ENCODE measurements at regions not wholly inside any gene's neighbourhood (a gene's known extent, or its start where the extent isn't known, plus 50 kb on each side); places are given as distances from the start of the nearest gene placed in this dataset.
"Not testable (repeated sequence)": the region's sequence is repeated elsewhere in the genome, so short reads cannot be mapped to it uniquely, and the experiment has no call there.

DNA sequence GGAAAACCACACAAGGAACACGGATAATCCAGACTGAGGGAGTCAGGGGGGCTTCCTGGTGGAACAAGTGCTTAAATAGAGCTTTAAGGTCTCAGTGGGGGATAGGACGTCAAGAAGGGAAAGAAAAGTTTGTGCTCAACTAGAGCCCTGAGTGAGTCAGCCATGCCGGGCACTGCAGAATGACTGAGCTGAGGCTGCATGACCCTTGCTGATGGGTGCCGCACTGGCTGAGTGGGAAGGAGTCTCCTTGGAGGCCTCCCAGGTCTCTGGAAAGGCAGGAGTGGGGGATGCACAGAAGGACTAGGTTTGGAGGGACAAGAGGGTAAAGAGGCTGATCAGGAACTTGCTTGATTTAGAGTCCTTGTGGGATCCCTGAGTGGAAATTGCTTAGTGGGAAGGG lies 150.3 kb downstream of the RPLP1 start:
- DNase-seq (ENCODE audit: low read depth): no peak

DNA sequence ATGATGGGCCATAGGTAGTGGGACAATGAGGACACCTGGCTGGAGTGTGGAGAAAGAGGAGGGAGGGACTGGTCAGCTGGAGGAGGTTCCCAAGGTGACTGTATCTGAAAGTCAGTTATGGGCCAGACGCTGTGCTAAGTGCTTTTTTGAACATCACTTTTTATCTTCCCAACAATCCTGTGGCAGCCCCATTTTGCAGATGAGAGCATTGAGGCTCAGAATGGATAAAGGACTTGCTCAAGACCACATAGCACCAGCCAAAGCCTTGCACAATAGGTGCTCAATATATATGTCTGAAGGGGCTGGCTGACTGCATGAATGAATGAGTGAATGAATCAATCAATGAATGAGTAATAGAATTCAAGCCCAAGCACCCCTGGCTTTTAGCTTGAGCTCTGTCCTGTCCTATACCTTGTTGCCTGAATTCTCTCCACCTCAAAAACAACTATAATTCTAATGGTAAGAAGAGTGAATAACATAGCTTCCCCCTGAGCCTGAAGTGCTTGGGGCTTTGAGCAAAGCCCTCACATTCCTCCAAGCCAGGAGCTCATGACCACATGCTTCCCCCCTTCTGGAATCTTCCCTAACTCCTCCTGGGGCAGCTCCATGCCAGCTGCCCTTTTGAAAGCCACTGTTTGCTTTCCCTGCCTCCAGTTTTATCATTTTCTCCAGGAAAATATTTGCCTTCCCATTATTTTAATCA lies 150.9 kb downstream of the RPLP1 start:
- DNase-seq (ENCODE audit: low read depth): no peak

DNA sequence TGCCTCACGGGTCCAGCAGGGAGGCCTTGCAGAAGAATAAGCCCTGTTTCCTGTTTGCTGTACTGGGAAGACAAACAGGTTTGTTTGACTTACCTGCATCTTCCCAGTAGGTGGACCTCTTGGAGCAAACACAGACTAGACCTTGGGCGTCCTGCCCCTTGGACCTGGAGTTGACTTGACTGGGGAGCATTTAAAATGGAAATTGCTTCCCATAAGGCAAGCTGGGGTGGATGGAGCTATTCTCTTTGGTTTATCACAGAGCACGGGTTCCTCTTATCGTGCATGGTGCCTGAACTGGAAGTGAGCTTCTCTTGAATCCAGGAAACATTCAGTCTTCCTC lies 151.4 kb downstream of the RPLP1 start:
- DNase-seq (ENCODE audit: low read depth): no peak

DNA sequence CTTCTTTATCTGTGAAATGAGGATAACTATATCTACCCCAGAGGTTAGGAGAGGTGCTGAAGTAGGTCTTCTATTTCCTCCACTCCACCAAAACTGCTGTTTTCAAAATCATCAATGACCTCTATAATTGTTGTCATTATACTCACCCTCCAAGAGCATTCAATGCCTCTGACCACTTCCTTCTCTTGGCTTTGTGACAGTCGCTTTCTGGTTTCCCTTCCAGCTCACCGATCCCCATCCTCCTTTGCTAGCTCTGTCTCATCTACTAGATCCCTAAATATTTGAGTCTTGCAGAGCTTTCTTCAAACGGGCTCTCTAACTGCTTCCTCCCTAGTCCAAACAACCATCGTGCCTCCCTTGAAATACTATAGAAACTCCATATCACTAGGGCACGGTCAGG lies 153.5 kb downstream of the RPLP1 start:
- no peak for DNase-seq (ENCODE audit: low read depth)

DNA sequence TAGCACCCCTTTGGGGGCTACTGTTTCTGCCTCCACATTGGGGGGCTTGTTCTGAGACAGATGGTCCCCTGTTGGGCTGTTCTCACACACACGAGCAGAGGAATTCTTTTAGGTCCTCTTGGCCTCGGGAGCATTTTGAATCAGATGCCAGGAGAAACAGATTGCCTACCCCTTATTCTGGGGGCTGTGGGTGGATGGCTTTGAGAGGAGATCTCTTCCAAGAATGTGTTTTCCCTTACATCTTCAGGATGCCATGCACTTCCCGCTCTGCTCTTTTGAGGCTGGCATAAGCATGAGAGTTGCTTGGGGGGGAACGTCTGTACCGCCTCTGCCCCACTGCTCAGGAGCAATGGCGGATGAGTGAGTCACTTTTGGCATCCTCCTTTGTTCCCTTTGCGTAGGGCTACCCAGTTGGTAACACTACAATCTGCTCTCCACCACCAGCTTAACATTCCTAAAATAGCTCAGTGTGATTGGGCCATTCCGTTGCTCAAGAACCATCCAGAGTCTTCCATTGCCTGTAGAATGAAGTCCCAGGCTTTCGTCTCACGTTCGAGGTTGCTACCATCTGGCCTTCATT lies 154.4 kb downstream of the RPLP1 start:
- no peak for DNase-seq (ENCODE audit: low read depth)

DNA sequence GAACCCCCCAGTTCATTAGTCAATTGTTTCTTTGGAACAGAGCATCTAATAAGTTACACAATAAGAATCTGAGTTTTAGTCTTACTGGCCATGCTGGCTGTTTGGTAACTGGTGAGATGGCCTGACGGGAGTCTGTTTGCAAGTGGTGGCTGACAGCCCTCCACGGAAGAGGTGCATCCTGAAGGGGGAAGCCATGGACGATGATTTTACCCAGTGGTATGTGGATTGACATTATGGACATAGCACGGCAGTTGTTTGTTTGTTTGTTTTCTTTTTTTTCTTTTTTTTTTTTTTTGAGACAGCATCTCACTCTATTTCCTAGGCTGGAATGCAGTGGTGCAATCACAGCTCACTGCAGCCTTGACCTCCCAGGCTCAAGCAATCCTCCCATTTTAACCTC lies 156.0 kb downstream of the RPLP1 start:
- no peak for DNase-seq (ENCODE audit: low read depth)

DNA sequence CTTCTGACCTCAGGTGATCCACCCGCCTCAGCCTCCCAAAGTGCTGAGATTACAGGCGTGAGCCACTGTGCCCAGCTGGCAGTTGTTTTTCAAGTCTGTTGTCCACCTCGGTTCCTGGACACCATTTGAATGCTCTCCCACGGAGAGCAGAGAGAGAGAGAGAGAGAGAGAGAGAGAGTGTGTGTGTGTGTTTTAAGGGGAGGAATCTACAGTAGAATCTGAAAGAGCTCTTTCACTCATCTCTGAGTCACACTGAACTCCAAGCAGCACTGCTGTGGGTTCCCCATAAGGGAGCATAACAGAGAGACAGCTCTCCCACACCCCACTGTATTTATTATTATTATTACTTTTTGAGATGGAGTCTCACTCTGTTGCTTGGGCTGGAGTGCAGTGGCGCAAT lies 156.6 kb downstream of the RPLP1 start:
- DNase-seq (ENCODE audit: low read depth): no peak

DNA sequence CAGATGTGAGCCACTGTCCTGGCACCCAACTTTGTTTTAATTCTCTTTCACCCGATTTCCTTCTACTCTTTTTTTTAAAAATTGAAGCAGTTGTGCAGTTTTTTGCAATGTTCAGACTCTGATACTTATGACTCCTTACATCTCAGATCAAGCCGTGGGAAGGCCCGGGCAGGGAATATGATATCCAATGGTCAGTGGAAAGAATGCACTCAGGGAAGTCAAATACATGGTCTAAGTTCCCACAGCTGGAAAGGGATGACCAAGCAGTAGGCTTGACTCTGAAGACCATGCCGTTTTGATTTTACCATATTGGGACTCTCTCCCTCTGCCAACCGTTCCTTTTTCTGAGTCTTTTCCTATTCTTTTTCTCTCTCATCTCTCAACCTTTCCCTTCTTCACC lies 157.2 kb downstream of the RPLP1 start:
- DNase-seq (ENCODE audit: low read depth): no peak

DNA sequence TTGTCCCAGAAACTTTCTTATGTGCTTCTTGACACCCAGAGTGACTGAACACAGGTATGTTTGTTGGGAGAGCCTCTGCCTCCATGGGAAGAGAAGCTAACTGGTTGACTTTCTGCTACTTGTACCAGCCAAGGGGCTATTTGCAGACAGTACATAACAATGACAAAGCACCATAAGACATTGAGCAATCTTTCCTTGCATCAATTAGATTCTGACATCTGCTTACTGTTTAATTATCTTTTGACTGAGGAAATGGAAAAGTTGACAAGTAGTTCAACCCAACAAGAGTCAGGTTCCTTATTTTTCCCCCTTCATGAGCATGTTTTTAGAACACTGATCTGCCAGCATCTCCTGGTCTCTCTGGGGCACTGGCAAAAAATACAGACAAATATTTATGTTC lies 157.7 kb downstream of the RPLP1 start:
- no peak for DNase-seq (ENCODE audit: low read depth)

DNA sequence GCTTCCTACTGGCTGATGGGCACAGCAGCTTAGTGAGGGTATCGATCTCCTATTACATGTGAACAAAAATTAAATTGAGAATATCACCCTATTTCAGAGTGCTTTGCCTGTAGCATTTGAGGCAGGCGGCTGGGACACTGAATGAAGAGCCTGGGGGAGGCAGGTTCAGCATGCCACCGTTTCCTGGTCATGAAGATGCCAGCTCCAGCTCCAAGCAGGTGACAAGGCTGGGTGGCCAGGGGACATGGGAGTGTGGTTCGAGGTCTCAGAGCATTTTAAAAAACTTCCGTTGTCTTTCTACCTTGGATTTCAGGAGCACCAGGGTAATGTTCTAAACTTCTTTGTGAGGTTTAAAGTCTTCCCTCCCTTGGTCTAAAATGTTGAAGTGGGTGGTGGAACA lies 158.2 kb downstream of the RPLP1 start:
- DNase-seq (ENCODE audit: low read depth): no peak

DNA sequence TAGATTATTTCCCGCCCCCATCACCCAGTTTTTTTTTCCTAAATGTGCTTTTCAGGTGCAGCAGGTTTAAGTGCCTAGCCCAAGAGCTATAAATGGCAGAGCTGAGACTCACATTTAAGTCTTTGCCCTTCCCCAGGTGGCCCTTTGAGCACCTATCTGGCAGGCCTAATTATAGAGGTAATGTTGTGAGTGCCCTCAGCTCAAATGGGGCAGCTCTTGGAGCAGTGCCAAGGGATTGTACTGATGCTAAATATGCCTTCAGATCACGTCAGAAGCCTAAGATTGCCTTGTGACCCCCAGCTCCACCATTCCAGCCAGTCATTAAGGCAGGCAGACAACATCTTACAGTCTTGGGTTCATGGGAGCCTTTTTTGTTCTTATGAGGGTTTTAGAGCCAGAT lies 159.5 kb downstream of the RPLP1 start:
- no peak for DNase-seq (ENCODE audit: low read depth)

DNA sequence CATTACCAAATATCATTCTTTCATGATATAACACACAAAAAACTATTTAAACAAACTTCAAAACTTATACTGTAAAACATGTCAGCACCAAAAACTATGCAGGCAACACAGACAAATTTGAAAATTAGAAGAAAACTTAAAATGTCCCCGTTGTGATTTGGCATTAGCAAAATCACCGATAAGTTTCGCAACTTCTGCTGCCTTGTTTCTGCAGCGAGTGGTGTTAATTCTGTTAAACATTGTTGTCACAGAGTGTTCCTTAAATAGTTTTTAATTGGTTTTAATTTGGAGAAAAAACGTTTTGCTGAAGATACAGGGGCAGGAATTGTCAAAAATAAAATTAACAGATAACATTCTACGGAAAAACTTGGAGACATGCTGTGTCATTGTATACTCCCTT lies 160.6 kb downstream of the RPLP1 start:
- DNase-seq (ENCODE audit: low read depth): no peak

DNA sequence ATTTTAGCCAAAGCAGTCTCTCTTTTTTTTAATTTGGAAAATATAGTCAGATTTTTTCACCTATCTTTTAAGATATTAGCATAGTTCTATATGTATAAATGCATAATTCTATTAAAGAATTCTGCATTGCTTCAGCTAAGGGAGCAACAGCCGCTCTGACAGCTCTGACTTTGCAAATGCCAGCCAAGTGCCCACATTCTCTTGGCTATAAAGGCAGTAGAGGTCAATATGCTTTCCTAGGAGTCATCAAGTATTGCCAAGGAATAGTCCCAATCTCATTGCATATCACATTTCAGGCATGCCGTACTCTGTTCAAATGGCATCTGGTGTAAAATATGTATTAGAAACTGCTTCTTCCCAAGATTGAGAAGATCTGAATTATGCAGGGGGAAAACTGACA lies 161.4 kb downstream of the RPLP1 start:
- no peak for DNase-seq (ENCODE audit: low read depth)

DNA sequence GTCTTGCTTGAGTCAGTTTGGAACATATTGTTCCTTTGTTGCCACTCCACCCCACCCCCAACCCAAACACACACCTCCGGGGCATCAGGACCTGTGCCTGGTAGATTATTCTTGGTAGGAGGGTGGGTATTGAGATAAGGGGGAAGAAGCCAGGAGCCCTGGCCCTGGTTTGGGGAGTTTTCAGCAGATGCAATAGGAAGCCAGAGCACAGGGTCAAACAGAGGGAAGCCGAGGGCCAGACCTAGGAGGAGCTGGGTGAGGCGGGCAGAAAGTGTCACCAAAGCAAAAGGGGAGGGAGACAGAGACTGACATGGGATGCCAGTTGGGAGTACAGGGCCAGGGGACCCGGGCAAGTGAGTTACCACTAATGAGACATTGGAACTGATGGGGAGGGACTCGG lies 163.1 kb downstream of the RPLP1 start:
- DNase-seq (ENCODE audit: low read depth): no peak

DNA sequence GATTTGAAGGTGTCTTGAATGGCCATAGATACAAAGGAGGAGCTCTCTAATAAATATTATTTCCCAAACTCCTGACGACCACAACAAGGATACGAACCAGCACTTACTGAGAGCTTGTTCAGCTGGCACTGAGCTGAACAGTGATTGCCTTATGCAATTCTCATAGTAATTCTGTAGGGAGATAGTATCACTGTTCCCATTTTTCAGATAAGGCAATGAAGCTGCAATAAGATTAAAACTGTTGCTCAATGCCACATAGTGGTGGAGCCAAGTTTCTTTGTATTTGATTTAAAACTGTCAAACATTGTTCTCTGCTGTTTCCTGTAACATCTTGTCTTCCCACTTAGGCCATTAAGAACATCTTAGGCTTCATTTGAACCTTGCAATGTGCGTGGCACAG lies 163.9 kb downstream of the RPLP1 start:
- no peak for DNase-seq (ENCODE audit: low read depth)

DNA sequence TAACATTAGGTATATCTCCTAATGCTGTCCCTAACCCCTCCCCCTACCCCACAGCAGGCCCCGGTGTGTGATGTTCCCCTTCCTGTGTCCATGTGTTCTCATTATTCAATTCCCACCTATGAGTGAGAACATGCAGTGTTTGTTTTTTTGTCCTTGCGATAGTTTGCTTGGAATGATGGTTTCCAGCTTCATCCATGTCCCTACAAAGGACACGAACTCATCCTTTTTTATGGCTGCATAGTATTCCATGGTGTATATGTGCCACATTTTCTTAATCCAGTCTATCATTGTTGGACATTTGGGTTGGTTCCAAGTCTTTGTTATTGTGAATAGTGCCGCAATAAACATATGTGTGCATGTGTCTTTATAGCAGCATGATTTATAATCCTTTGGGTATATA lies 164.5 kb downstream of the RPLP1 start:
- not testable (repeated sequence) for DNase-seq (ENCODE audit: low read depth)

DNA sequence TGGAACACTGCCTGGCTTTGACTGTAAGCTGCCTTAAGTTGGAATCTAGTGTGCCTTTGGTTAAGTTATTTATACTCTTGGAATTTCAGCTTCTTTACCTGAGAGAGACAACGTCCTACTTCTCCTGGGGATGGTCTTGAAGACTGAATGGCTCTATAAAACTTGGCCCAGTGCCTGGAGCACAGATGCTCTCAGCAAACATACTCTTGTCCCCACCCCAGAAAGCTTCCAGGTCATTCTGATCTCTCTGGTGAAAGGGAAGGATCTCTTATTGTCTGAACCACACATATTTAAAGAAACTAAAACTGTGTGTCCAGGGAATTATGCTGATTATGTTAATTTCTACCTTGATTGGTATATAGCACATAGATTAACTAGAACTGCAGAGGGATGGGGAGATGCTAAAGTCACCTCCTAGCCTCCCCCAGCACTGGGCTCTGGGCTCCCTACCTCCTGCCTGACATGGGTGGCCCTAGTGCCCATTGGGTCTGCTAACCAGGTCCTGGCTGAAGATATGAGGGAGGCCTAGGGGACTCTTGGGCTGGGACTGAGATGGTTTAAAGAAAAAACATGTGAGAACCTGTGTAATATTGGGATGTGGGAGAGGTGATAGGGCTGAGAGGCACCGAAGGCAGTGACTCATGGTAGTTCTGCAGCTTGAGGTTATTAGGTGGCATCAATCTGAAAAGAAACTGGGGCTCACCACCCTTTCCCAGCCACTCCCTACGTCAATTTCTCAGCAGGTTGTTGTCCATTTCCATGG lies 171.0 kb downstream of the RPLP1 start:
- no peak for DNase-seq (ENCODE audit: low read depth)

DNA sequence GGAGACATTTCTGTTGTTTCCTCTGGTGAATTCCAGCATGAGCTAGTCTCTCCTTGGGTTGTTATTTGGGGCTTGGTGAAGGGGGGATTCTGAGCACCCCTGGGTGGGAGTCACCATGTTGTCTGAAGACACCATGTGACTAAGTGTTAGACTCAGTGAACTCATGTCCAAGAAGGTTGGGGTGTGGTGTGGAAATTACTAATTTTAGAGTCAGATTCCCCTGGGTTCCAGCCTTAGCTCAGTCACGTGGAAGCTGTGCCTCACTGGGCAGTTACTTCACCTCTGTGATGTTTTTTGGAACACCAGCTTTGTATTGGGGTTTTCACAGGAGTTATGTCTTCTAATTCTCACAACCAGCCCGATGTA lies 171.5 kb downstream of the RPLP1 start:
- DNase-seq (ENCODE audit: low read depth): no peak

DNA sequence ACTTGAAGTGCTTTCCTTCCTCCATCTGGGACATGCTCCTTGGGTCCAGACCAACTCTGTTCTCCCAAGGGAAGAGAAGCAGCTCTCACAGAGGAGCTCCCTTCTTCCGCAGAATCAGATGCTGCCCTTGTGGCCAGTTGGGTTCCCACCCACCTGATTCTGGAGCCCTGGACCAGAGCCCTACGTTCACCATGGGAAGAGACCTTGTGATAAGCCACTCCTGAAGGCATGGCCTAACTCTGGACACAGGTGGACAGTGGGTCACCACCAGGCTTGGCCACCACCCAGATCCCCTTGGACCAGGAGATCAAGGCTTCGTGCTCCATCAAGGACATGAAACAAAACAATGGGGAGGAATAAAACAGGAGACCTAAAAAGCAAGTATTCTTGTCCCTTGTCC lies 172.2 kb downstream of the RPLP1 start:
- no peak for DNase-seq (ENCODE audit: low read depth)

DNA sequence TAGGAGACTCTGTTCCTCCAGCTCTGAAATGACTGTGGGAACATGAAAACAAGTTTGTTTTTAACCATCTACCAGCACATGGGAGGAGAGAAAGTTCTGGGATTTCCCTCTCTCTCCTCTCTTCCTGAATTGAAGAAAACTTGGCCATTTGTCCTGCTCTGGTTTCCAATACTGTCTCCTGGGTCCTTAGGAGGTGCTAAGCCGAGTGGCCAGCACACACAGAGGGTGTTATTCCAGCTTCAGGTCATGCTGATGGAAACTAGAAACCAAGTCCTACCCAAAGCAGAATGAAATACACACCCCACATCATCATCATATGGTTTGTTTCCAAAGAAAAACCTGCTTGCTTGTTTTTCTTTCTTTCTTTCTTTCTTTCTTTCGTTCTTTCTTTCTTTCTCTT lies 172.7 kb downstream of the RPLP1 start:
- no peak for DNase-seq (ENCODE audit: low read depth)

DNA sequence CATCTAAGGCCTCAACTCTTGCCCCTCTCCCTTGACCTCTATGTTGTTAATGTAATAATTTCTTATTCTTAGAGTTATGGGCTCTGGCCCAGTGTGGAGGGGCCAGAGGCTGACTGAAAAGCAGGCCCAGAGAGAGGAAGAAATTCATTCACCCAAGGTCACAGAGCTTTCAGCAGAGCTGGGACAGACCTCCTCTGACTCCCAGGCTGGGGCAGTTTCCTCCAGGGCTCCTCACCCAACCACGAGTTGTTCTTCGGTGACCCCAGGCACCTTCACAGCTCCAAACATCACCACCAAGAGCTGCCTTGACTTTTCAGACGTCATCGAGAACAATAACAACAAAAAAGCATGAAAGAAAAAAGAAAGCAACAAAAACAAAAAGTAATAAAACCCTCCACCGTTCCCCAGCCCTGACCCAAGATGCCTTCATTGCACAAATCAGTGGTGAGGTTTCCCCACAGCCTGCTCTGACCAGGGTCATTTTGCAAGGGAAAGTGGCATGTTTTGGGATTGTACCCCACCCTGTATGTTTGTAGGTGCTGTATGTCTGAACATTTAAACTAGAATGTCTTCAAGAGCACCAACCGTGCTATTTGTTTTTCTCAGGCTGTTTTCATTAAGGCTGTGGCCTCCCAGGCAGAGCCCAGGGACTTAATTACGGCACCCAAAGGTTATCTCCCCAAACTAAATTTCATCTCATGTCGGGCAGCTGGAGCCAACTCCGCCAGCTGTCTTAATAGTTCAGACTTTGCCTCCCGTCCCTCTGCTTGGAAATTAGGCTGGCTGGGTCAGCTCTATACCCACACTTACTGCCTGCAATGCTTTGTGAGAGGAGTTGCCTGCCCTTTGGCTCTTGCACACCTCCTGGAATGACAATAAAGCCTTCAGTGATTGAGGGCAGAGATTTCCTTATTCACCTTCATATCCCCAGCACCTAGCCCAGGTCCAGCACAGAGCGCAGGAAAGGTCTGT lies 173.8 kb downstream of the RPLP1 start:
- DNase-seq (ENCODE audit: low read depth): no peak

DNA sequence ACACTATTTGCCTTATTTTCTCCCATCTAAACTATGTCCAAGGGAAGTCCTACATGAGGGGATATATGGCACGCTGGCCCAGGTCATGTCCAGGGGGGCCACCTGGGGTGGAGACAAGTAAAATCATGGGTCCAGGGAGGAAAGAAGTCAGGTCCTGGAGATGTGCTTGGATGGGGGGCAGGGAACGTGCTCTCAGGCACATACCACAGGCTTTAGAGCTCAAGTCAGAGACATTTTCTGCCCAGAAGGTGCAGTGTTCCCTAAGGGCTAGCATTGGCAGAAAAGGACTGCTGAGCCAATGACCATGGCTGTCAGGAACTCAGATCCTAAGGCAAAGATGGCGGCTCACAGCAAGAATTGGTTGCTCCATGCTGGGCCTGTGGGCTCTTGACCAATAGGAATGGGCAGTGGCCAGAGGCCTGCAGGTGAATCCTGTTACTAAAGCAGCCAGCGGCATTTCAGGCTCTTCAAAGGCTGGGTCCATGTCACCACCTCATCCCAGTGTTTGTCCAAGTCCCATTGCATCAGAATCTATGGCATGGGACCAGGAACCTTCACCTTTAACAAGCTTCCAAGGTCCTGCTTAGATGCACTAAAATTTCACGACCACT lies 175.0 kb downstream of the RPLP1 start:
- DNase-seq (ENCODE audit: low read depth): no peak
